Lower leg skin (tissue), 4 donors: ENCODE measurements at regions not wholly inside any gene's neighbourhood (a gene's known extent, or its start where the extent isn't known, plus 50 kb on each side); places are given as distances from the start of the nearest gene placed in this dataset.

ENCODE experiments used
- DNase-seq, 2 donors: peaks; one replicate each; pipeline ENCODE4 v3.0.0-alpha.2; 2019; ENCODE audit warnings: low spot score in 2 of 2
- H3K4me3 ChIP-seq: fragments of 200-600 bp; sonication (generic); 2 replicates; pipeline ENCODE4 v1.5.1; 2017; ENCODE audit warnings: mild to moderate bottlenecking, low read depth; ENCODE audit not compliant: poor library complexity, severe bottlenecking
- POLR2A ChIP-seq, 2 donors: fragments of 450-650 bp; IDR thresholded peaks; one replicate each; pipeline ENCODE4 v1.6.1; 2016 to 2017; ENCODE audit warnings: antibody characterized with exemption in 2 of 2, mild to moderate bottlenecking in 1 of 2, moderate library complexity in 1 of 2
- WGBS, 2 donors: methylation state at CpG; one replicate each; pipeline ENCODE4 v1.1.5; 2018; 5-methylcytosine and 5-hydroxymethylcytosine counted together
- intact Hi-C: fragments of 100-400 bp; cut with DNase I; formaldehyde crosslinking; loops from one replicate; pipeline ENCODE4 v1.15.0; 2023; ENCODE audit warnings: low total_unique reads
- TF ChIP-seq, protein P1 (sequence below), 3 donors: fragments of 450-650 bp; IDR thresholded peaks; one replicate each; pipeline ENCODE4 v1.5.1; 2016; ENCODE audit warnings: antibody characterized with exemption in 3 of 3, mild to moderate bottlenecking in 3 of 3, moderate library complexity in 2 of 3

- 16 to 19% methylated on average over 5 of the region's 5 CpGs for WGBS, 2 donors
- no peak for TF ChIP-seq POLR2A (IDR thresholded peaks at IDR 0.05)
- TF ChIP-seq, protein P1, sequence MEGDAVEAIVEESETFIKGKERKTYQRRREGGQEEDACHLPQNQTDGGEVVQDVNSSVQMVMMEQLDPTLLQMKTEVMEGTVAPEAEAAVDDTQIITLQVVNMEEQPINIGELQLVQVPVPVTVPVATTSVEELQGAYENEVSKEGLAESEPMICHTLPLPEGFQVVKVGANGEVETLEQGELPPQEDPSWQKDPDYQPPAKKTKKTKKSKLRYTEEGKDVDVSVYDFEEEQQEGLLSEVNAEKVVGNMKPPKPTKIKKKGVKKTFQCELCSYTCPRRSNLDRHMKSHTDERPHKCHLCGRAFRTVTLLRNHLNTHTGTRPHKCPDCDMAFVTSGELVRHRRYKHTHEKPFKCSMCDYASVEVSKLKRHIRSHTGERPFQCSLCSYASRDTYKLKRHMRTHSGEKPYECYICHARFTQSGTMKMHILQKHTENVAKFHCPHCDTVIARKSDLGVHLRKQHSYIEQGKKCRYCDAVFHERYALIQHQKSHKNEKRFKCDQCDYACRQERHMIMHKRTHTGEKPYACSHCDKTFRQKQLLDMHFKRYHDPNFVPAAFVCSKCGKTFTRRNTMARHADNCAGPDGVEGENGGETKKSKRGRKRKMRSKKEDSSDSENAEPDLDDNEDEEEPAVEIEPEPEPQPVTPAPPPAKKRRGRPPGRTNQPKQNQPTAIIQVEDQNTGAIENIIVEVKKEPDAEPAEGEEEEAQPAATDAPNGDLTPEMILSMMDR (IDR thresholded peaks at IDR 0.05) = no peak
- intact Hi-C loops = no loop called here
Observed at GRCh38 chr9:107751567-107752210, 262.1 kb upstream of the KLF4 start.

DNA sequence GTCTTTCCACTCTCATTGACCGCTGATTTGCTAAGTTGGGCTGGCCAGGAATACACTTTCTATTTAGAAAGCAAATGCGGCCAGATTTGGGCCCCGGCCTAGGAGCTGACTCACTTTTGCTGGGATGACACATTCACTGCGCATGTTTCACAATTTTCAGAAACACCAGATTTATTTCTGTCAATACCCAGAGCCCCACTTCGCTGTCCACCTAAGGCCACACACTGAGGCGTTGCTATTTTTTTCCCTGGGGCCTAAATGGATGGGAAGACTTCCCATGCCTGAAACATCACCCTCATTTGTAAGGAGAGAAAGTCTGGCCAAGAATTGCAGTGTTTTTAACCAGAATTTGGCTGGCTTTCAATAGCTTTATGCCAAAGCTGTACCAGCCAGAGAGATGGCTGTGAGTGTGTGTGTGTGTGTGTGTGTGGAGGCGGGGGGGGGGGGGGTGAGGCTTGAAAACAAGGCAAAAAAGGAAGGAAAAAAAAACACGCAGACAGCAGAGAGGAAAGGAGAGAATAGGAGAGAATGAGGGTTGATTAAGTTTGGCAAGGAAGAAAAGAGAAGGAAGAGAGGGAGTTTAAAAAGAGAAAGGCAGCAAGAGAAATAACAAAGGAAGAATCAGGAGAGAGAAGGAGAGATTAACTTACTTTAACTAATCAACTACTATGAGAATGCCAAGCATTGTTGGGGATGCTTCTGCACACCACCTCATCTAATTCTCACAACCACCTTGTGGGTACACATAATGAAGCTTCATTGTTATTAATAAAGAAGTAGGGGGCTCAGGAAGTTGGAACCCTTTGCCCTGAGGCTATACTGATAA is 261.4 kb upstream of the KLF4 start:
- TF ChIP-seq POLR2A (IDR thresholded peaks at IDR 0.05) = no peak
- TF ChIP-seq, protein P1 (IDR thresholded peaks at IDR 0.05) = no peak
- H3K4me3 ChIP-seq = no peak overlapping the region
- DNase-seq = peak; percentile 90 to 97
- intact Hi-C loops = no loop called here
- WGBS, 2 donors = 4 to 5% methylated on average over 8 of the region's 8 CpGs

More at GRCh38 chr9:107751567-107752210, 262.1 kb upstream of the KLF4 start:
- DNase-seq = no peak
- no peak overlapping the region for H3K4me3 ChIP-seq

- no peak for TF ChIP-seq POLR2A (IDR thresholded peaks at IDR 0.05)
- TF ChIP-seq, protein P1 (IDR thresholded peaks at IDR 0.05) = no peak
- no peak overlapping the region for H3K4me3 ChIP-seq
- intact Hi-C loops = no loop called here
- DNase-seq = peak; percentile 93 to 98
- 24 to 53% methylated on average over 5 of the region's 5 CpGs for WGBS, 2 donors
Observed at GRCh38 chr9:107749787-107750444, 260.3 kb upstream of the KLF4 start.

GRCh38 chr9:107744873-107745272 is 255.3 kb upstream of the KLF4 start:
- no peak overlapping the region for H3K4me3 ChIP-seq
- 87 to 95% methylated on average over 2 of the region's 2 CpGs for WGBS, 2 donors
- TF ChIP-seq, protein P1 (IDR thresholded peaks at IDR 0.05) = no peak
- TF ChIP-seq POLR2A (IDR thresholded peaks at IDR 0.05) = no peak
- no peak for DNase-seq
- intact Hi-C loops = no loop called here

DNA sequence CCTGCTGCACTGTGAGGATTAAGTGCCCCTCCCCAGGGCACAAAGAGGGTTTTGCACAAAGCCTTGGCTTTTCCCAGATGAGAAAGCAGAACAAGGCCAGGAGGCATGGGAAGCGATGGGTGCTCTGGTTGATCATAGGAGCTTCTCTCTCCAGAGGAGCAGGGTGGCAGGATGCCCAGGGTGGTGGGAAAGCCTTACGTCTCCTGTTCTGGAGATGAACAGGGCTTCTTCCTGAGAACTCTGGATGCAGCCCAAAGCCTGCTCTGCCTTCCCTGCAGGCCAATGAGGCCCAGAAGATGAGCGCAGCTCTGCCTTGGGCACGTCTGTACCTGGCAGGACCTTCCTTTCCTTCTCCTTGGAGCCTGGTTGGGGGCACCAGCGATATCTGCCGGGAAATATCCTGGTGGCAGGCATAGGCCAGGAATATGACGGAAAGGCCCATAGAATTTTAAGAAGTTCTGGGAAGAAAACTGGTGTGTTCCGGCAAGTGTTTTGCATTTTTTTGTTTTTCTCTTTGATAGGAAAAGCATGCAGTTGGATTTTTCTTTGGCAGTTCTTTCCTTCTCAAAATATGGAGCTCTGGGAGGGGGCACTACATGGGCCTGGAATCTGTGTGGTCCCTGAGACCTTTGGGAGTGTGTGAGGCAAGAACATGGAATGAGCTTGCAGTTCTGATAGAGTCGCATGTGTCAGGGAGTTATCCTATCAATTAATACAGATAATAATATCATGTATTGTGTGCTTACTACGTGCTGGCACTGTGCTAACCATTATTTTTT is 253.2 kb upstream of the KLF4 start:
- 58 to 62% methylated on average over 10 of the region's 10 CpGs for WGBS, 2 donors

More for the DNA sequence above, 253.2 kb upstream of the KLF4 start:
- no peak for DNase-seq
- intact Hi-C loops = no loop called here
- H3K4me3 ChIP-seq = no peak overlapping the region
- no peak for TF ChIP-seq POLR2A (IDR thresholded peaks at IDR 0.05)
- TF ChIP-seq, protein P1 (IDR thresholded peaks at IDR 0.05) = no peak
